ENCODE measurements at regions not wholly inside any gene's neighbourhood (a gene's known extent, or its start where the extent isn't known, plus 50 kb on each side); places are given as distances from the start of the nearest gene placed in this dataset.

GRCh38 chr6:110528101-110528929 lies 51.9 kb upstream of the SLC22A16 start:
- H3K36me3 ChIP-seq (ENCODE audit: control insufficient read depth in 2 of 4, insufficient read depth in 4 of 4, low read length in 3 of 4): no peaks in the 10 kb centered on the region
- no peak overlapping the region for H4K8ac ChIP-seq (ENCODE audit: extremely low read depth, insufficient read depth, low read length)
- no peak overlapping the region for H2BK120ac ChIP-seq (replicated peaks; ENCODE audit: low read depth, low read length)
- H4K5ac ChIP-seq (ENCODE audit: insufficient read length, low read depth, low read length): no peak overlapping the region
- H4K91ac ChIP-seq (replicated peaks; ENCODE audit: insufficient read length, low read length): no peak overlapping the region
- no peaks in the 10 kb centered on the region for H4K20me1 ChIP-seq (replicated peaks in 1 of 2; ENCODE audit: control insufficient read depth in 1 of 2, insufficient read depth in 2 of 2, low read length in 2 of 2)
- no peaks in the 10 kb centered on the region for H3K9me3 ChIP-seq (ENCODE audit: insufficient read depth in 2 of 2, low read depth in 1 of 2, low read length in 1 of 2)
- H3K27me3 ChIP-seq (replicated peaks in 1 of 4; ENCODE audit: control insufficient read depth in 3 of 4, extremely low read depth in 1 of 4, insufficient read depth in 3 of 4, low read length in 3 of 4): no peaks in the 10 kb centered on the region
- no peaks in the 10 kb centered on the region for H3K79me2 ChIP-seq (ENCODE audit: control insufficient read depth in 1 of 2, insufficient read depth in 2 of 2, low read length in 2 of 2)
- no peak overlapping the region for H2BK20ac ChIP-seq (ENCODE audit: low read length)
- no peak overlapping the region for H3K14ac ChIP-seq (ENCODE audit: insufficient read length)
- DNase-seq (ENCODE audit: low read depth in 1 of 2, low spot score in 2 of 2) (peak in 1 of 2 experiments; percentile 52), FAIRE-seq (no peak)
- H3K79me1 ChIP-seq (ENCODE audit: low read depth, low read length): no peaks in the 10 kb centered on the region
- WGBS, 2 experiments (ENCODE audit: extremely low coverage in 1 of 2, insufficient coverage in 1 of 2, insufficient read length in 1 of 2, insufficient replicate concordance in 2 of 2, low coverage in 1 of 2, low lambda C conversion rate in 2 of 2, missing lambda C conversion rate in 1 of 2): 44% methylated on average over 4 of the region's 4 CpGs; no CpG with 5 or more reads in 1 of the 2 experiments
- H3K18ac ChIP-seq (ENCODE audit: extremely low read depth, low read length): no peak overlapping the region
- no peak overlapping the region for H3K27ac ChIP-seq (ENCODE audit: low read depth, low read length)
- H2AFZ ChIP-seq (ENCODE audit: low read length): no peak overlapping the region
- no peak overlapping the region for H2BK5ac ChIP-seq (ENCODE audit: low read depth, low read length)
- no peaks in the 10 kb centered on the region for H3K23me2 ChIP-seq (ENCODE audit: low read depth, low read length)
- H2BK12ac ChIP-seq (ENCODE audit: low read depth, low read length): no peak overlapping the region
- CTCF ChIA-PET (ENCODE audit: partially characterized antibody): interaction anchor here (0.6 to 2.6 kb wide), 29 partner anchors 8 to 482 kb away, joined by 3 to 12 read pairs (median 4); no protein-coding TSS in a partner anchor
- no peak overlapping the region for H3K56ac ChIP-seq (replicated peaks; ENCODE audit: insufficient read length, low read depth, low read length)
- no peak overlapping the region for H3K4ac ChIP-seq (replicated peaks; ENCODE audit: insufficient read length, low read depth, low read length)
- H2AK5ac ChIP-seq (ENCODE audit: low read depth, low read length): no peak overlapping the region
- H3K4me2 ChIP-seq (ENCODE audit: insufficient read depth in 1 of 2, low read depth in 2 of 2, low read length in 2 of 2): no peak overlapping the region
- TF ChIP-seq BACH1 (IDR thresholded peaks at IDR 0.05; ENCODE audit: low read length): no peak
- TF ChIP-seq, protein P1, sequence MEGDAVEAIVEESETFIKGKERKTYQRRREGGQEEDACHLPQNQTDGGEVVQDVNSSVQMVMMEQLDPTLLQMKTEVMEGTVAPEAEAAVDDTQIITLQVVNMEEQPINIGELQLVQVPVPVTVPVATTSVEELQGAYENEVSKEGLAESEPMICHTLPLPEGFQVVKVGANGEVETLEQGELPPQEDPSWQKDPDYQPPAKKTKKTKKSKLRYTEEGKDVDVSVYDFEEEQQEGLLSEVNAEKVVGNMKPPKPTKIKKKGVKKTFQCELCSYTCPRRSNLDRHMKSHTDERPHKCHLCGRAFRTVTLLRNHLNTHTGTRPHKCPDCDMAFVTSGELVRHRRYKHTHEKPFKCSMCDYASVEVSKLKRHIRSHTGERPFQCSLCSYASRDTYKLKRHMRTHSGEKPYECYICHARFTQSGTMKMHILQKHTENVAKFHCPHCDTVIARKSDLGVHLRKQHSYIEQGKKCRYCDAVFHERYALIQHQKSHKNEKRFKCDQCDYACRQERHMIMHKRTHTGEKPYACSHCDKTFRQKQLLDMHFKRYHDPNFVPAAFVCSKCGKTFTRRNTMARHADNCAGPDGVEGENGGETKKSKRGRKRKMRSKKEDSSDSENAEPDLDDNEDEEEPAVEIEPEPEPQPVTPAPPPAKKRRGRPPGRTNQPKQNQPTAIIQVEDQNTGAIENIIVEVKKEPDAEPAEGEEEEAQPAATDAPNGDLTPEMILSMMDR (IDR thresholded peaks at IDR 0.05; ENCODE audit: control extremely low read depth in 1 of 3, insufficient read depth in 1 of 3, low read depth in 1 of 3, low read length in 3 of 3): peak in 2 of 3 experiments; percentile 63 to 69; a peak in 3 of 4 replicates
- TF ChIP-seq RAD21 (IDR thresholded peaks at IDR 0.05 in 1 of 2, conservative IDR thresholded peaks at IDR 0.05 in 1 of 2; ENCODE audit: low read depth in 2 of 2, low read length in 2 of 2): peak; percentile 89 to 92
- no peak for TF ChIP-seq KDM5A (IDR thresholded peaks at IDR 0.05; ENCODE audit: low read length)
- TF ChIP-seq EGR1 (IDR thresholded peaks at IDR 0.05; ENCODE audit: borderline replicate concordance, low read depth, low read length): no peak
- TF ChIP-seq EZH2 (IDR thresholded peaks at IDR 0.05; ENCODE audit: low read depth, low read length, severe bottlenecking): no peak
- TF ChIP-seq JUN (IDR thresholded peaks at IDR 0.05; ENCODE audit: low read depth, low read length): no peak
- no peak for TF ChIP-seq HDAC2 (IDR thresholded peaks at IDR 0.05; ENCODE audit: borderline replicate concordance in 1 of 2, low read depth in 2 of 2, low read length in 2 of 2)
- TF ChIP-seq PHF8 (conservative IDR thresholded peaks at IDR 0.05; ENCODE audit: low read depth, low read length): no peak
- no peak overlapping the region for H3K23ac ChIP-seq (ENCODE audit: insufficient read length)
- POLR2A ChIA-PET (ENCODE audit: partially characterized antibody): no interaction called here
- H2BK15ac ChIP-seq (ENCODE audit: low read length): no peak overlapping the region
- H3K4me3 ChIP-seq (ENCODE audit: extremely low read depth in 1 of 4, insufficient read depth in 2 of 4, low read depth in 3 of 4, low read length in 4 of 4): no peak overlapping the region
- H3K4me1 ChIP-seq (replicated peaks in 1 of 4; ENCODE audit: control insufficient read depth in 3 of 4, insufficient read depth in 4 of 4, low read length in 3 of 4): peaks cover 0 to 2% (median 0%) of the 10 kb centered on the region in 4 experiments; a peak in 1 of 7 replicates
- H3K9ac ChIP-seq (replicated peaks in 1 of 4; ENCODE audit: extremely low read depth in 1 of 4, low read depth in 3 of 4, low read length in 3 of 4): no peak overlapping the region

Measured in H1 (cell line).